DMS53 treated with DMSO at 0.1 percent for 48 hours (cell line): ENCODE measurements at regions not wholly inside any gene's neighbourhood (a gene's known extent, or its start where the extent isn't known, plus 50 kb on each side); places are given as distances from the start of the nearest gene placed in this dataset.
"Not testable (repeated sequence)": the region's sequence is repeated elsewhere in the genome, so short reads cannot be mapped to it uniquely, and the experiment has no call there.

Experiments
- DNase-seq: peaks from one replicate; lab custom pipeline; 2025; ENCODE audit not compliant: unreplicated experiment; lab: John Stamatoyannopoulos, UW

DNA sequence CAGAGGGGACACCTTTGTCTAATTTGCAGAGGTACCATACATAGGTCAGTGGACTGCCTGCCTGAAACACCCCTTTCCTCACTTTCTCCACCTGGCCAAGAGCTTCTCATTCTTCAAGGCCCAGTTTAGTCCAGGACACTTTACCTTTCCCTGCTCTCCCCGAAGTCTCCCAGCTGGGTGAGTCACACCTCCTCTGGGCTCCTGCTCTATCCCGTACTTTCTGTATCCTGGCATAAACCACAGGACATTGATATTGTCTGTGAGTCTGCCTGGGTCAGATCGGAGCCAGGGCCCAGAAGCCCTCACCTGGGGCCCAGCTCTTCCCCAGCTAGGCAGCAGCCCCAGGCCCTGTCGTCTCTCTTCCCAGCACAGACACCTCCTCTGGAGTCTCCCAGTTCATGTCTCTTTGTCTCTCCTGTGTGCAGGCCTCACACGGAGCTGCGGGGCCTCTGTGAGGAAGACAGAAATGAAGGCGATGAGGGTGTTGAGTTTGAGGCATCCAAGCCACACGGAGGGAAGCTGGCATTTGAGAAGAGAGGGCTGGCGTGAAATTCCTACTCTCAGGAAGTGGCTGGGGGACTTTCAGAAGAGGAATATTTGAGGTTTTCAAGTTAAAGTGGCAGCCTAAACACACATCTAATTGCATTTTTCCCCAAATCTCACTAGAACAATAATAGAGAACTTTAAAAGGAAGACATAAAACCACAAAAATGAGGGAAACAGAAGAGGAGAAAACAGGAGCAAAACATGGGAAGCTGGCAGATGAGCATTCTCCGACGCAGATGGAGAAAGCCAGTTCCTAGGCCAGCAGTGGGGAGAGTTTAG is 79.6 kb upstream of the LAPTM4A start:
- DNase-seq = no peak

DNA sequence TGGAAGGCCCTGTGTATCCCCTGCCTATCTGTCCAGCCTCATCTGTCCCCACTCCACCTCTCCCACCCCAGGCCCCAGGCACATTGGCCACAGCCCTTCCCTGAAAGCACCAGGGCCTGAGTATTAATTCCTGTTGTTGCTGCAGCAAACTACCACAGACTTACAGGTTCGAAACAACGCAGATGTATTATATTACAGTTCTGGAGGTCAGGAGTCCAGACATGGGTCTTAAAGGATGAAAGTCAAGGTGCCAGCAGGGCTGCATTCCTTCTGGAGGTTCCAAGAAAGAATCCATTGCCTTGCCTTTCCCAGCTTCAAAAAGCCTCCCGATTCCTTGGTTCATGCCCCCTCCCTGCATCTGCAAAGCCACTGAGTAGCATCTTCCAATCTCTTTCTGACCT is 78.7 kb upstream of the LAPTM4A start:
- DNase-seq = no peak

DNA sequence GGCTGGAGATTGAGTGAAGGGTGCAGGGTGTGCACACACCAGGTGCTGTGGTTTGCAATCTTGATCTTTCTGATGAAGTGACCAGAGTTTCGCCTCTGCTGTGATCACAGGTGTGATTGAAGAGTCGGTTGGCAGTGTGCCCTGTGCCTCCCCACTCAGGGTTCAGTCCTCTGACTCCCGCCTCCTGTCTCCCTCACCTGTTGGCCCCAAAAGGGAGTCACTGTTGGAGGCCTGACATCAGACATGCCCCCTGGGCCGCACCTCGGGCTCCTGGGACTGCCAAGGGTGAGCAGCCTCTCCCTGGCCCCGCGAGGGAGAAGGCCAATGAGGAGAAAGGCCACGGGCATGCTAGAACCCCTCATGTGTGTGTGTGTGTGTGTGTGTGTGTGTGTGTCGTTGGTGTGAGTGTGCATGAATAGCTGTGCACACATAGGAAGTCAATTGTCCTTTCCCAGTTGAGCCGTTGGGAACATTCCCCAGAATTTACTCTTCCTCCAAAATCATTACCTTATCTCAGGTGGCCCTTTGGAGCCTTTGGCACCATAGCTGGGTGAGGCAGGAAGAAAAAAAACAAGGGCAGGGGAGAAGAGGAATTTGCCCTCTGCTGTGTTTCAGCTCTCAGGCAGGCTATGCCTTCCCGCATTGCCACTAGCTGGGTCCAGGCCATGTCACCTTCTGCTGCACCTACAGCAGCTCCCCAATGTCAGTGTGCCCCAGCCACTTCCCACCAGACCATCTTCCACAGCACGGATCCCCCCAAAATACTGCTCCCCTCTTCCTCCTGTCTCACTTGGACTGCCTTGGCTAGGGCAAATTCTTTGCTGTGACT is 78.1 kb upstream of the LAPTM4A start:
- peak; percentile 78 for DNase-seq

DNA sequence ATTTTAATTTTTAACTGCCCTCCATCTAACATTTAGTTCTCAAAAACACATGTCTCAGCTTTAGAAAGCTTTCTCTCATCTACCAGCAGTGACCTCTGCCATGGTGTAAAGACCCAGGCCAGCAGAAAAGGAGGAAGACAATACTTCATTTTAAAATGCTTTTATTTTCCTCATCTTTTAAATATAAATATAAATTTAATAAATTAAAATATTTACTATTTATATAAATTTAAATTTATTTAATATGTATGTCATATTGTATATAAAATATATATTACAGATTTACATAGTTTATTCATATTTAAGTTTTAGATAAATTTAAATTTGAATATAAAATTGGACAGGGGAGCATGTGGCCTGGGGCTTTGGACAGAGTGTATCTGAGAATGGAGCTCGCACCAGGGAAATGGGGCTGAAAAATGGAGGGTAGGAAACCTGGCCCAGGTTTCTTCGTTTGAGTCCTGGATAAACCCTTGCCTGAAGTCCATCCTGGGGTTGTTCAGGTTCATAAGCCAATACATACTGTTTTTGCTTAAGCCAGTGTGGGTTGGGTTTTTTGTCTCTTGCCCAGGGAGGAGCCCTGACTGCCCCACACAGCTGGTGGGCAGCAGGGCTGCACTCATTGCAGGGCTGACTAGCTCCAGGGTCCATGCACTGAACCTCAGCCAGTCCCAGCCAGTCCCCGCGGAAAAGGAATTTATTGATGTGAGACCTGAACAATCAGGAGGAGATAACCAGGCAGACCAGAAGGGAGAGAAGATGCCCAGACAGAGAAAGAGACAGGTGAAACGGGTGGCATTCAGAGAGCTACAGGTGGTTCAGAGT is 77.3 kb upstream of the LAPTM4A start:
- no peak for DNase-seq

DNA sequence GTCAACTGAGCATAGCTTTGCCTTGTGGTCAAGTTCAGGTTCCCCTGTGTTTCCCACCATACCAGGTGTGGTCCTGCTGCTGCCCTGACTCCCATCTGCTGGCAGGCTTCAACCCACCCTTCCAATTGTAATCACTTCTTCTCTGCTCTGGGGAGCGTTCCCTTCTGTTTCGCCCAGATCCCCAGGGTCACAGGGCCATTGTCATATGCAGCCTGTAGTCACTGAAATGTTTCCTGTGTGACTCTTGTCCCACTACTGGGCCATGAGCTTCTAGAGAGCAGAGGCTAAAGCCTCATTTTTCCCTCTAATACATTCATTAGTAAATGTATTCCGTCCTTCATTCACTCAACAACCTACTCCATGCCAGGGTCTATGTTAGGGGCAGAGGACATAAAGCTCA is 75.0 kb upstream of the LAPTM4A start:
- DNase-seq = no peak

DNA sequence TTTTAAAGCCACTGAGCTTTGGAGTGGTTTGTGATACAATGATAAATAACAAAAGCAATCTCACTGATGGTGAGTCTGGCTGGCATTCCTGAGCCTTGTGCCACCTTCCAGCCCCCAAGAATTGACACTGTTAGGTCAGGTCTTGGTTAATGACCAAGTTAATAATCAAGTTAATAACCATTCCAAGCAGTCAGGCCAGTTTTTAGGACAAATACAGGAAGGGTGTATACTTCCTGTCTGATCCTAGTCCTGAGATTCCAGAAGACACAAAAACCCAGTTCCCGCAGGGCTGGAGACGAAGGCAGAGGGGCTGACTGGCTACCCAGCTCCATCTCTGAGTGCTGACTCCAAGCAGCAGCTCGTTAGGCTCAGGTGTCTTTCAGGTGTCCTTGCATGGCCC is 74.6 kb upstream of the LAPTM4A start:
- no peak for DNase-seq

DNA sequence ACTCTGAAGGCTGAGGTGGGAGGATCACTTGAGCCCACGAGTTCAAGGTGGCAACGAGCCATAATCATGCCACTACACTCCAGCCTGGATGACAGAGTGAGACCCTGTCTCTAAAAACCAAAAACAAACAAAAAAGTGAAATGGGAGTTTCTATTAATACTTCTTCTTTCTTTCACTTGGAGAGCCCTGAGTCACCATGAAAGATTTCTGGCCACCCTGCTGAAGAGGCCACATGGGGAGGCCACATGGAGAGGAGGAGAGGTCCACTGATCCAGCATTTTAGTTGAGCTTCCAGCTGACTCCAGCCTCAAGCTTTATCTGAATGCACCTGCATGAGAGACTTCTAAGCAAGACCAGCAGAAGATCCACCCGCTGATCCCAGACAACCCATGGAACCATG is 74.2 kb upstream of the LAPTM4A start:
- no peak for DNase-seq

DNA sequence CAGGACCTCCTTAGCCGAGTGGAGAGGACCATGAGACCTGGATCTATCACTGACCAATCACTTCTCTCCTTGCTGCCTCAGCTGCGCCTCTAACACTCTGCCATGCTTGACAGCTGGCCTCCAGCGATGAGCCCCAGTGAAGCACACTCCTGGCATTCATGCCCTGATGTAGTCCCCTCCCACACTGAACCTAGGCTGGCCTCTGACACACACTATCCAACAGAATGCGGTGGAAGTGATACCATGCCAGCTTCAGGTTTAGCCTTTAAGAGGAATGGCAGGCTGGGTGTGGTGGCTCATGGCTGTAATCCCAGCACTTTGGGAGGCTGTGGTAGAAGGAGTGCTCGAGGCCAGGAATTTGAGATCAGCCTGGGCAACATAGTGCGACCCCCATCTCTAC is 73.7 kb upstream of the LAPTM4A start:
- DNase-seq = no peak

DNA sequence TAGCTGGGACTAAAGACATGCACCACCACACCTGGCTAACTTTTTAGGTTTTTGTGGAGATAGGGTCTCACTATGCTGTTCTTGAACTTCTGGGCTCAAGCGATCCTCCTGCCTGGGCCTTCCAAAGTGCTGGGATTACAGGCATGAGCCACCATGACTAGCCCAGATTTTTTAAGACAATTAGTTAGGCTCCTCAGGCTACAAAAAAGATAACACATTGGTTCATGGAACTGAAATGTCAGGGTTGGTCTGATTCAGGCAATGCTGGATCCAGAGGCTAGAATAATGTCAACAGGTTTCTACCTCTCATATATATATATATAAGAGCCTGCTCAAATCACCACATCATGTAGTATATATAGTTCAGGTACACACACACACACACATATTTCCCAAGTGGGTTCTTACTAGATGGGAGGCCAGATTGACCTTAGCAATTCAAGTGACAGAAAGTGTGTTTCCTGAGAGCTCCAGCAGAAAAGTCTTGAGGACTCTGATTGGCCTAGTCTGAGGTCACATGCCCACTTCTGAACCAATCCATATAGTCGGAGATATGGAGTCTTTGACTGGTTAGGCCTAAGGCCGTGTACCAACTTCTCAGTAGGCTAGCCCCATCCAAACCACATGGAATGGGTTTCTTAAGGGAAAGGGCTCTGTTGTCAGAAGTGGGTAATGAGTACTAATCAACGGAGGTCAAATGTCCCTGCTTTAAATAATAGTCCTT is 72.6 kb upstream of the LAPTM4A start:
- no peak for DNase-seq

DNA sequence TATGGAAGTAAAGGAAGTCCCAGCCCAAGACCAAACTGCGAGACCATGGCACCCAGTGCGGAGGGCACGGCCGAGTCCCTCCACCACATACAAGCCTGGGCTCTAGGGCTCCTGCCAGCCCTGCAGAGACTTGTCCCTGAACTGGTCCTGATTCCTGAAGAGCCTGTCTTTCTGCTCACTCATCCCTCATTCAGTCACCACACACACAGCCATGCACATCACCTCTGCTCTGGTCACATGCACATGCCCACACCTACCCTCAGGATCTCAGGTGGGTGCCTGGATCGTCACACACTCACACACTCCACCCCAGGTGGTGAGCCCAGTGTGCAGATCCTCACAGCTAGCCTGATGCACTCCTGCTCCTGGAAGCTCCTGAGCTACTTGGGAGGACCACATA is 71.4 kb upstream of the LAPTM4A start:
- DNase-seq = no peak

DNA sequence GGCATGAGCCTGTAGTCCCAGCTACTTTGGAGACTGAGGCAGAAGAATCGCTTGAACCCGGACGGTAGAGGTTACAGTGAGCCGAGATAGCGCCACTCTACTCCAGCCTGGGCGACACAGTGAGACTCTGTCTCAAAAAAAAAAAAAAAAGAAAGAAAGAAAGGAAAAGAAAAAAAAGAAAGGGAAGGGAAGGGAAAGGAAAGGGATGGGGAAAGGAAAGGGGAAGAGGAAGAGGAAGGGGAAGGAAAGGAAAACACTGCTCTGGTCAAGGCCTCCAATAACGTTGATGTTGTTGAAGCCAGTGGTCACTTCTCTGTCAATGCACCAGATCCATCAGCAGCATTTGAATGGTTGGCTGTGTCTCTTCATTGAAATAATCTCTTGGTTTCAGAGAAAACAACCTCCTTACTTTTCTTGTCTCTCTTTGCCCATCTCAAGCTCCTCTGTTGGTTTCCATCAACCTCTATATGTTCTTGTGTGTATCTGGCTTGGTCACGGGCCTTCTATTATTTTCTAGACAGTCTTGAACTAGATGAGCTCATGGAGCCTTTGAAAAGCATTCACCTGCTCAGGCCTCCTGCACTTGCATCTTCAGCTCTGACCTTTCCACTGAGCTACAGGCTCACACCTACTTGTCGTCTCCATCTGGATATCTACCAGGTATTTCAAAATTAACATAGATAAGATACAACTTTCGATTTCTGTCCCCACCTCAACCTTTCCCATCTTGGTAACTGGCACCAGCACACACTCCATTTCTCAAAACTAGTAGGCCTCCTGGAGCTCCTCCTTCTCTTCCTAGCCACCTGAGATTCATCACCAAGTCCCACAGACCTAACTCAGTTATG is 69.4 kb upstream of the LAPTM4A start:
- DNase-seq = no peak

DNA sequence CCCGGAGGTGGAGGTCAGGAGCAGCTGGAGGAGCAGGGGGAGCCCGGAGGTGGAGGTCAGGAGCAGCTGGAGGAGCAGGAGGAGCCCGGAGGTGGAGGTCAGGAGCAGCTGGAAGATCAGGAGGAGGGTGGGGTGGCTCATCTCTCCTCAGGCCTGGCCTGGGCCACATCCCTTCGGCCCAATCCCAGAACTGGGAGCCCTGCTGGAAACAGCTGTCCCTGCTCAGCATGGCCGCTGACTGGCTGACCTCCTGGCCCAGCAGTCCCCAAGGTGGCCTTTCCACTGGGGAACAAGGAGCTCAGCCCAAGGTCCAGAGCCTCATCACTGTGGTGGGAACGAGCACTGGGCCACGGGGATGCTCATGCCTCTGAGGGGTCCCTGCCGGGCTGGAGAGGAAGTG is 66.6 kb upstream of the LAPTM4A start:
- DNase-seq = no peak

DNA sequence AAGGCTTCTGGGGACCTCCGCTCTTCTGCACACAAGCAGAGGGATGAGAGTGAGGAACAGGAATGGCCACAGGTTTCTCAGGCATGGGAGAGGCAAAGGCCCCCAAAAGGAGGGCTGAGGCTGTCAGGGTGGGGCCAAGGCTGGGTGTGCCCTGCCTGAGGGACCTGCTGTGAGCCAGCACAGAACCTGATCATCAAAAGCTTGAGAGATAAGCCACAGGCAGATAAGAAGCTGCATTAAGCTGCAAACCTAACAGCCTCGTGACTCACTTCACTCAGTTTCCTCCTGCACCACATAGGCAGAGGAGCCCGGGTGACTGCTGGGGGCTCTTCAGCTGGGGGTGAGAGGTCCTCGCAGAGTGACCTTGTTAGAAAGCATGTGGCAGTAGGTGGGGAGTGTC is 64.5 kb upstream of the LAPTM4A start:
- DNase-seq = no peak

DNA sequence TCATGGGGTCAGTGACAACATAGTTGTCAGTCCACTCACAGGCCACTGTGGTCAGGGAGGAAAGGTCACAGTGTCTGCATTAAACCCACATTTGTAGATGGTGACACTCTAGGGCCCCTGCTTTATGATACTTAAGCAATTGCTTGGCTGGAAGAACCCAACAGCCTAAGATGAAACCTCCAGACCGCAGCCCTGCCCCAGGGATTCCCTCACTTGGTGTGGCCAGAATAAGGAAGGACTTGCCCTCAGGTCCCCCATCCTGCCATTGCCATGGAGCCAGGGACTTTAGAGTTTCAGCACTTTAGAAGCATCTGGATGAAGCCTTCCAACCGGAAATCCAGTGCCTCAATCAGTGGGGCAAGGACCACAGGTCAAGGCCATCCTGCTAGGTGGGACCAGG is 63.9 kb upstream of the LAPTM4A start:
- DNase-seq = no peak

DNA sequence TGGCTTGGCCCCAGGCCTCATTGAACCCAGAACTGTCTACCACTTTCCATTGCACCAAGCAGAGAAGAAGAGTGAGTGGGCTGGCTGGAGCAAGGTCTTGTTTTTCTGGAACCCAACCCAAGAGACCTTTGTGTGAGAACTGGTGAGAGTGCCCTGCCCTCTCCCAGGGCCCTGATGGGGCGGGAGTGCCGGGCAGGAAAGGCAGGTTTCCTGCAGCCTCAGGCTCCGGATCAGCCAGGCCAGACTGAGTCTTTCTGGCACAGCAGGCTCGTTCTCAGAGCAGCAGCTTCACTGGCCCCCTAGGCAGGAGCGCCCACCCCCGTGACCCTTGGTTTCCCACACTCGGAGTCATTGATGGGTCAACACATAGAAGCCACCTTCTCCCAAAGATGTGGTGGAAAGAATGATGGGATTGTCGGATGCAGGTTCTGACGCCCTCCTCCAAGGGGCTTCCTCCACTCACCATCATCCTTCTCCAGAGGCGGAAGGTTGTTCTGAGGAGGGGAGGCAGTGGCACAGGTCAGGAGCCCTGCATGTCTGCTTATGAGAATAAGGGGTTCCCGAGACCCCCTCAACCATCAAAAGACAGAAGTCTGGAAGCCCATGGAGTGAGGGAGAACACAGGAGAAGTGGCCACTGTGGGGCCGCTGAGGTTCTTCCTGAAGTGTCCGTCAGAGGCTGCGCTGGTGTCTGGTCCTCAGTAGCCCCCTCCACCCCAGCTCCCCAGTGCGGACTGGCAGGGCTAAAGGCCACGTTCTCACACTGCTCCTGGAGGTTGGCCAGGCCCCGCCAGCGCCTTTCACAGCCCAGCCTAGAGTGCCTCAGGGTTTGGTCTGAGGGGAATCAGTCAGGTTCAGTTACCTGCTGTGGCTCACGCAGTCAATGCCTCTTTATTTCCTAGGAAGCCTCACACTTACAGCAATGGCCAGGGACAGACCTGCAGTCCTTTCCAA is 62.8 kb upstream of the LAPTM4A start:
- no peak for DNase-seq

DNA sequence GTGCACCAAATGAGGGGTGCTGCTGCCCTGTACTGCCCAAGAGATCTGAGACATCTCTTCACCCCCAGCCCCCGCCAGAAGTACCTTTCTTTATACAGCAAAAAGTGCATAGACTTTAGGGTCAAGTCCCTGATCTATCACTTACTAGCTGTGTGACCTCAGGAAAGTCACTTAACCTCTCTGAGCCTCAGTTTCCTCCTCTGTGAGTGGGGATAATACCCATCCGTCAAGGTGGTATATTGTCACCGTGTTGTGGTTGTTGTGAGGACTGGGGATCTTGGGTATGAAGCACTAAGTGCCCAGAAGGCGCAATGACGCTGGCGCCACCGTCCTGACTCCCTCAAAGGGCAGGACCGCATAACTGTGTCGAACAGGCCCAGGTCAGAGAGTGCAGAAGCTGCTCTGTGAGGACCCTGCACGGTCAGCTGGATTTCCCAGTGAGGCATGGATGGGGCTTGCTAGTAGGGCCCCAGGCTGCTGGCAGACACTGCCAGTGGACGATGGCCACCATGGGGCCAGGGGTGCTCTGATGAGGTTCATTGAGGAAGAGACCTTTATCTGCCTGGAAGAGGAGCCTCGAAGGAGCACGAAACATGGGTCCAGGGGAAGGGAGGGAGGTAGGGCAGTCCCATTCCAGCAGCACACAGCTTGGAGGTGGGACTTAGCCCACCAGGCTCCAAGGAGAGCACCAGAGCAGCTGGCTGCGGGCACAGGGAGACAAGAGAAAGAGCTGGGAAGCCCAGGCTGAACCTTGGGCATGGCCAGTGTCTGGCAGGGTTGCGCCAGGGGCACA is 61.8 kb upstream of the LAPTM4A start:
- no peak for DNase-seq

DNA sequence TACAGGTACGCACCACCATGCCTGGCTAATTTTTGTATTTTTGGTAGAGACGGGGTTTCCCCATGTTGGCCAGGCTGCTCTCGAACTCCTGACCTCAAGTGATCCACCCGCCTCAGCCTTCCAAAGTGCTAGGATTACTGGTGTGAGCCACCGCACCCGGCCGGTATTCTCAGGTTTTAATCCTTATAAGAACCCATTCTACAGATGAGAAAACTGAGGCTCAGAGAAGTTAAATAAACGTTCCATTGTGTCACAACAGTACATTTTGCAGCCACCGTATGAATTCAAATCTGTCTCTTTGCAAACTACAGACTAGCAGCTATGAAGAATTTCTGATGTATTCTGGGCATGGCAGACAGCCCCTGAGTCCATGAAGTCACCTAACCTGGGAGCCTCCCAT is 60.9 kb upstream of the LAPTM4A start:
- not testable (repeated sequence) for DNase-seq
